ENCODE measurements at regions not wholly inside any gene's neighbourhood (a gene's known extent, or its start where the extent isn't known, plus 50 kb on each side); places are given as distances from the start of the nearest gene placed in this dataset.
A peak's percentile ranks its signal among the peaks of the same experiment; 100 is the strongest.
"Not testable (repeated sequence)": the region's sequence is repeated elsewhere in the genome, so short reads cannot be mapped to it uniquely, and the experiment has no call there.

DNA sequence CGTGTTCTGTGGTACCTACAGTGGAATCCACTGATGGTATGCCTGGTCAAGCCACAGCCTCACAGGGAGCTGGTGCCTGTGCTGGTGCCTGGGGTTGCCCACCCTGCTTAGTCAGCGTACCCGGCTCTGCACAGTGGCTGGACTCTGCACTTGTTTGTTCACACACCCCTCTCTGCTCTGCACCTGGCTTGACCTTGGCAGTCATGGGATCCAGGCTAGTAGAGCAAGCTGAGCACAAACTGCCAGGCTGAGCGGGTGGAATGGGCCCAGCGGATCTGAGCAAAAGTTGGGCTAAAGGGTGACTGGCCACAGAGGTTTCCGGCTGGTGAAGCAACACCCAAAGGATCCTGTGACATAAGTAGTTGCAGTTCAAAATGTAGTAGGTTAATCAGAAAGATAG, 163.5 kb downstream of the CDH19 start:
- Mint-ChIP-seq H3K36me3 (no peaks in the 10 kb centered on the region), H3K4me1 (no peaks in the 10 kb centered on the region), H3K27ac (no peak overlapping the region), H3K27me3 (no peaks in the 10 kb centered on the region), H3K9me3 (no peaks in the 10 kb centered on the region), H3K4me3 (no peak overlapping the region)
- no peak for ATAC-seq

- Mint-ChIP-seq H3K27ac (no peak overlapping the region), H3K4me1 (no peaks in the 10 kb centered on the region), H3K36me3 (no peaks in the 10 kb centered on the region), H3K4me3 (no peak overlapping the region), H3K9me3 (no peaks in the 10 kb centered on the region), H3K27me3 (no peaks in the 10 kb centered on the region)
- peak; percentile 41 for ATAC-seq
Measured at GRCh38 chr18:66439670-66440069, 164.2 kb downstream of the CDH19 start.

DNA sequence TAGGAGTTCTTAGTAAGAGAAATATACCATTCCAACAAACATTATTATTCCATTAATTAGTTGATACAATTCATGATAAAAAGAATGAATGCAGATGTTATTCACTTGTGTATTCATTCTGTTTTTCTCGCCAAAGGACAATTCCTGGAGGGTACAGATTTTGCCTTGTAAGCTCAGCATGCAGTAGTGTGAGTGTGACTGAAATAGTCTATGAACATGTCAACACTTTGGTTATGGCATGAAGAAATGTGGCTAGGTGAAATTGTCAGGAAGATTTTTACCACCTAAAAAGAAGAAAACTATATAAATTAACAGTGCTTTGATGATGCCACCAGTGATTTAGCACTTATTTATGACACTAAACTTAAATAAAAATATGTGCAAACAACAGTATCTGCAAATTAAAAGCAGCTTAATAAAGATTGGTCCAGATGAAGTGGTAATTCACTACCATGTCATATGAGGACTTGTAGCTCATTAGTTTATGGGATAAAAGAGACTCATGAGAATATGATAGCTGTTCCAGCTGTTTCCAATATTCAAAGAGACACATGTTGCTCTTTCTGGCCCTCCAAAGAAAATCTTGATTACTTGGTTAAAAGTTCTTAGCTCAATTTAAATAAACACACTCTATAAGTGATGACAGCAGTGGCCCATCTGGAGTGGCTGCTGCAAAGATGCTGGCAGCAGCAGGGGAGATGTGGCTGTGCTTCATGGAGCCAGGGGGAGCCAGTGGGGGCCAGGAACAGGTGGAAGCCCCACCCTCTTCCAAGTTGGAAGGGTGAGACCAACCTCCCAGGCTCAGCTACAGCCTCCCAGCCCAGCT, 165.0 kb downstream of the CDH19 start:
- Mint-ChIP-seq H3K4me3 (no peak overlapping the region), H3K27me3 (no peaks in the 10 kb centered on the region), H3K4me1 (no peaks in the 10 kb centered on the region), H3K27ac (no peak overlapping the region), H3K9me3 (peaks cover under 1% of the 10 kb centered on the region), H3K36me3 (no peaks in the 10 kb centered on the region)
- no peak for ATAC-seq

- H3K27ac Mint-ChIP-seq, result no peak overlapping the region
- H3K36me3 Mint-ChIP-seq, result no peaks in the 10 kb centered on the region
- H3K4me3 Mint-ChIP-seq, result no peak overlapping the region
- ATAC-seq, result no peak
- peaks cover 2% of the 10 kb centered on the region for H3K9me3 Mint-ChIP-seq
- H3K4me1 Mint-ChIP-seq, result no peaks in the 10 kb centered on the region
- no peaks in the 10 kb centered on the region for H3K27me3 Mint-ChIP-seq
Measured at GRCh38 chr18:66432636-66433035, 171.3 kb downstream of the CDH19 start.

DNA sequence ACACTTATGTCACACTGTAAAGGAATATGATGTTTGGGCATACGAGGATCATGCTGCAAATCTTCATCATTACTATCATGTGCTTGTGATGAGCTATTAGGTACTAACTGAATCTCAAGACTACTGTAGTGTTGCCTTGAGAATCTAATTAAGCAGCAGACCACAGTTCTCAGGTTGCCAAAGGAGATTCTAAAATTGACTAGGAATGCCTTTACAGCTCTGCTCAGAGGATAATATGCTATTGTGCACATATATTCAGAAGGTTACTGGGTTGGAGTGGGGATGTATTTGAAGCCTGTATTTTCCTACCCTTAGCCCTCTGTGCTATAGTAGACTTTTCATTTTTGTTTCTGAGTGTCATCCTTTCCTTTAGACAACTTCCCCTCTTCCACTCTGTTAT, 175.1 kb downstream of the CDH19 start:
- H3K9me3 Mint-ChIP-seq, result peaks cover 3% of the 10 kb centered on the region
- H3K36me3 Mint-ChIP-seq, result no peaks in the 10 kb centered on the region
- no peaks in the 10 kb centered on the region for H3K27me3 Mint-ChIP-seq
- no peak overlapping the region for H3K27ac Mint-ChIP-seq
- H3K4me3 Mint-ChIP-seq, result no peak overlapping the region
- H3K4me1 Mint-ChIP-seq, result no peaks in the 10 kb centered on the region
- no peak for ATAC-seq

- ATAC-seq, result no peak
- no peaks in the 10 kb centered on the region for H3K4me1 Mint-ChIP-seq
- no peak overlapping the region for H3K27ac Mint-ChIP-seq
- no peaks in the 10 kb centered on the region for H3K36me3 Mint-ChIP-seq
- H3K27me3 Mint-ChIP-seq, result no peaks in the 10 kb centered on the region
- H3K4me3 Mint-ChIP-seq, result no peak overlapping the region
- H3K9me3 Mint-ChIP-seq, result peaks cover 3% of the 10 kb centered on the region
Measured at GRCh38 chr18:66419400-66419799, 184.5 kb downstream of the CDH19 start.

DNA sequence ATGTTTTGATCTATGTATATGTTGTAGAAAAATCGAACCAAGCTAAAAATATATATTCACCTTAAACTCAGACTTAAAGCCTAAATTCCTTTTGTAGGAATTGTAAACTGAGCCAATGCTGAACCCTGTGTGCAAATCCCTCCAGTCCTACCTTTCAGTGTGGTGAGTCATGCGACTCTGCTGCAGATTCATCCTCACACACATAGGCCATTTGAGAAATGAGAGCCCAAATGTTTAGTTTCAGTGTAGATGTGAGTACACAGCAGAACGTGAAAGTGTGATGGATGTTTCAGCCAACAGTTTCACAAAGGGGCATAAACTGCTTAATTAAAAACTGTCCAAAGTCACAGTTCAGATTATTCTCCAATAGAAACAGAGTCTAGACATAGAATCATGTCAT, 193.2 kb downstream of the CDH19 start:
- Mint-ChIP-seq H3K9me3 (peaks cover 5% of the 10 kb centered on the region), H3K27me3 (no peaks in the 10 kb centered on the region), H3K4me3 (no peak overlapping the region), H3K36me3 (no peaks in the 10 kb centered on the region), H3K4me1 (no peaks in the 10 kb centered on the region), H3K27ac (no peak overlapping the region)
- ATAC-seq, result no peak

- ATAC-seq, result peak; percentile 31
- Mint-ChIP-seq H3K27ac (no peak overlapping the region), H3K36me3 (no peaks in the 10 kb centered on the region), H3K27me3 (no peaks in the 10 kb centered on the region), H3K9me3 (peaks cover 1% of the 10 kb centered on the region), H3K4me1 (no peaks in the 10 kb centered on the region), H3K4me3 (no peak overlapping the region)
Measured at GRCh38 chr18:66395671-66396218, 208.1 kb downstream of the CDH19 start.

DNA sequence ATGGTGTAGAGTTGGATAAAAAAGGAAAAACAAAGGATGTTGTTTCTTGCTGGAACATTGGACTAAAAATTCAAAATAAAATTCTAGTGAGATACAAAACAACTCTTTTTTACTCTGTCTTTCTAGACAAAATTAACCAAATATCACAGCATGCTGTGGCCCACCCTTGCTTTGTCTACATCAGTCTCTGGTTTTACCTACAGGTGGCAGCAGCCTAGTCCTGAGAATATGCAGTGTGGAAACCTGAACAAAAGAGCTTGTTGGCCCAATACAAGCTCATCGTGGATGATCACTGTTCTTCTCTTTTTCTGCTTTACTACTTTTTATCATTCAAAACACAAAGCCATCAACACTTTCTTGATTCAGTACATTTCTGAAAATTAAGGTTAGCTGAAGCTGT, 210.4 kb downstream of the CDH19 start:
- no peaks in the 10 kb centered on the region for H3K4me1 Mint-ChIP-seq
- no peaks in the 10 kb centered on the region for H3K36me3 Mint-ChIP-seq
- ATAC-seq, result no peak

GRCh38 chr18:66377291-66377690, 226.6 kb downstream of the CDH19 start:
- ATAC-seq, result no peak
- H3K27me3 Mint-ChIP-seq, result no peaks in the 10 kb centered on the region
- no peak overlapping the region for H3K4me3 Mint-ChIP-seq
- peaks cover 5% of the 10 kb centered on the region for H3K9me3 Mint-ChIP-seq
- H3K4me1 Mint-ChIP-seq, result no peaks in the 10 kb centered on the region
- no peak overlapping the region for H3K27ac Mint-ChIP-seq
- H3K36me3 Mint-ChIP-seq, result no peaks in the 10 kb centered on the region

More for the DNA sequence above, 210.4 kb downstream of the CDH19 start:
- H3K27me3 Mint-ChIP-seq, result no peaks in the 10 kb centered on the region
- H3K4me3 Mint-ChIP-seq, result no peak overlapping the region
- H3K9me3 Mint-ChIP-seq, result peaks cover 10% of the 10 kb centered on the region
- no peak overlapping the region for H3K27ac Mint-ChIP-seq

- not testable (repeated sequence) for H3K27ac Mint-ChIP-seq, H3K27me3 Mint-ChIP-seq, H3K9me3 Mint-ChIP-seq, H3K4me1 Mint-ChIP-seq, H3K4me3 Mint-ChIP-seq, ATAC-seq, H3K36me3 Mint-ChIP-seq
Measured at GRCh38 chr18:66375391-66375790, 228.5 kb downstream of the CDH19 start.

- no peak overlapping the region for H3K4me3 Mint-ChIP-seq
- no peaks in the 10 kb centered on the region for H3K4me1 Mint-ChIP-seq
Measured at GRCh38 chr18:66346833-66347588, 256.9 kb downstream of the CDH19 start.

DNA sequence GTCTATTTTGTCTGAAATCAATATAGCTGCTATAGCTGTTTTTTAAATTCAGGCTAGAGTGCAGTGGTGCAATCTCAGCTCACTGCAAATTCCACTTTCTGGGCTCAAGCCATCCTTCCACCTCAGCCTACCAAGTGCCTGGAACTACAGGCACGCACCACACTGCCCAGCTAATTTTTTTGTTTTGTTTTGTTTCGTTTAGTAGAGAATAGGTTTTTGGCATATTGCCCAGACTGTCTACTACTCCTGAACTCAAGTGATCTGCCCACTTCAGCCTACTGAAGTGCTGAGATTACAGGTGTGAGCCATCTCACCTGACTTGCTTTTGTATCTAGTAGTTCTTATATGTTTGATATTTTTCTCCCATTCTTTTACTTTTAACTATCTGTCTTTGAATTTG, 259.7 kb downstream of the CDH19 start:
- Mint-ChIP-seq H3K27me3 (no peaks in the 10 kb centered on the region), H3K4me1 (no peaks in the 10 kb centered on the region), H3K36me3 (no peaks in the 10 kb centered on the region), H3K27ac (no peak overlapping the region), H3K9me3 (no peaks in the 10 kb centered on the region), H3K4me3 (no peak overlapping the region)
- ATAC-seq, result no peak

More at GRCh38 chr18:66346833-66347588, 256.9 kb downstream of the CDH19 start:
- H3K27ac Mint-ChIP-seq, result no peak overlapping the region
- no peaks in the 10 kb centered on the region for H3K36me3 Mint-ChIP-seq
- no peak for ATAC-seq
- no peaks in the 10 kb centered on the region for H3K27me3 Mint-ChIP-seq
- H3K9me3 Mint-ChIP-seq, result no peaks in the 10 kb centered on the region

DNA sequence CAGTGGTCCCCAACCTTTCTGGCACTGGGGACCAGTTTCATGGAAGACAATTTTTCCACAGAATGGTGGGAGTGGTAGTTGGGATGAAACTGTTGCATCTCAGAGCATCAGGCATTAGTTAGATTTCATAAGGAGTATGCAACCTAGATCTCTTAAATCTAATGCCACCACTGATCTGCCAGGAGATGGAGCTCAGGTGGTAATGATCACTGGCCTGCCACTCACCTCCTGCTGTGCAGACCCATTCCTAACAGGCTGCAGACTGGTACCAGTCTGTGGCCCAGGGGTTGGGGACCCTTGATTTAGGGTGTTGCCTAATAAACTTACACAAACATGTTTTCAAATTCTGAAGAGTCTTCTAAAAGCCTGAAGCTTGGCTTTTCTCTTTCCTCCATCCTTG, 261.3 kb downstream of the CDH19 start:
- no peak for ATAC-seq
- no peak overlapping the region for H3K27ac Mint-ChIP-seq
- no peaks in the 10 kb centered on the region for H3K9me3 Mint-ChIP-seq
- no peaks in the 10 kb centered on the region for H3K27me3 Mint-ChIP-seq
- no peaks in the 10 kb centered on the region for H3K4me1 Mint-ChIP-seq
- no peak overlapping the region for H3K4me3 Mint-ChIP-seq
- no peaks in the 10 kb centered on the region for H3K36me3 Mint-ChIP-seq

- no peak overlapping the region for H3K27ac Mint-ChIP-seq
- no peak for ATAC-seq
- no peaks in the 10 kb centered on the region for H3K9me3 Mint-ChIP-seq
- H3K4me1 Mint-ChIP-seq, result no peaks in the 10 kb centered on the region
- no peaks in the 10 kb centered on the region for H3K36me3 Mint-ChIP-seq
- no peaks in the 10 kb centered on the region for H3K27me3 Mint-ChIP-seq
- no peak overlapping the region for H3K4me3 Mint-ChIP-seq
Measured at GRCh38 chr18:66334534-66334933, 269.4 kb downstream of the CDH19 start.

DNA sequence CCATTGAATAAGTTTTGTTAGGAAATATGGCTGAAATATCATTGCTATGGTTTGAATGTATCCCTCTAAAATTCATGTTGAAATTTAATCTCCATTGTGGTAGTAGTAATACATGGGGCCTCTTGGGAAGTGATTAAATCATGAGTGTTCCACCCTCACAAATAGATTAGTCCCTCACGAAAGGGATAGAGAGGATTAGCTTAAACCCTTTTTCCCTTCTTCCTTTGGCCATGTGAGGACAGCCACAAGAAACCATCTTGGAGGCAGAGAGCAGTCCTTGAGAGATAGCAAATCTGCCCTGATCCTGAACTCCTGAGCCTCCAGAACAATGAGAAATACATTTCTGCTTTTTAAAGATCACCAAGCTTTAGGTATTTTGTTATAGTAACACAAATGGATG, 274.2 kb downstream of the CDH19 start:
- Mint-ChIP-seq H3K27me3 (no peaks in the 10 kb centered on the region), H3K4me1 (no peaks in the 10 kb centered on the region), H3K4me3 (no peak overlapping the region), H3K9me3 (peaks cover 2% of the 10 kb centered on the region), H3K27ac (no peak overlapping the region), H3K36me3 (no peaks in the 10 kb centered on the region)
- ATAC-seq, result no peak

Data from stimulated activated memory B cell treated with anti-CD40 and anti-IgM and Interleukin-4, amounts not matched to agents 10 μg/mL and 1 μg/mL and 100 μg/mL, for 72 hours (primary cell).